DND-41 (cell line): ENCODE measurements at regions not wholly inside any gene's neighbourhood (a gene's known extent, or its start where the extent isn't known, plus 50 kb on each side); places are given as distances from the start of the nearest gene placed in this dataset.
"Not testable (repeated sequence)": the region's sequence is repeated elsewhere in the genome, so short reads cannot be mapped to it uniquely, and the experiment has no call there.

ENCODE experiments used
- CTCF ChIP-seq: IDR thresholded peaks from 2 replicates; pipeline ENCODE4 v1.5.1; 2012; ENCODE audit warnings: borderline replicate concordance, low read length, moderate library complexity, mild to moderate bottlenecking; ENCODE audit not compliant: poor library complexity, severe bottlenecking; ENCODE audit errors: extremely low read depth
- EZH2 ChIP-seq: IDR thresholded peaks from 3 replicates; pipeline ENCODE4 v1.6.1; 2012; ENCODE audit warnings: borderline replicate concordance, low read depth, mild to moderate bottlenecking, moderate library complexity, low read length, inconsistent platforms; ENCODE audit not compliant: severe bottlenecking

- TF ChIP-seq CTCF, EZH2: not testable (repeated sequence)
These were observed 484.7 kb upstream of the ZNF337 start for GRCh38 chr20:26181364-26181763.
